ENCODE measurements at regions not wholly inside any gene's neighbourhood (a gene's known extent, or its start where the extent isn't known, plus 50 kb on each side); places are given as distances from the start of the nearest gene placed in this dataset.

DNA sequence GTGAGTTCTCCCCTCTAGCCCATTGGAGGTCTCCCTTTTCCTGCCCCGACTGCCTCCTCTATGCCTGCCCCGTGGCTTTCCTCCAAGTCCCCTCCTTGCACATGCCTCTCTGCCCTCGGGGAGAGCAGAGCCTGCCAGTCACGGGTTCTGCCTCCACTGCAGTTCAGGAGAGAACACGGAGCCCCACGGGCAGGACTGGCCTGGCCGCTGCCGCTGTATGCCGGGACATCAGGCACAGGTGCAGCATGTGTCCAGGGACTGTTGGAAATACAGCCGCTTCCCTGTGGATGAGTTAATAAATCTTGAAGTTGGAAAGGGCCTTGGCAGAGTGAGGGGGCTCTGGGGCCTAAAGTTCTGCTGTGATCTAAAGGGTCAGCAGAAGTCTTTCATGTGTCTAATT is 676.6 kb downstream of the MATN1 start (continued):
- no peak for TF ChIP-seq ZFP30 (CRISPR knock-in tag; IDR thresholded peaks at IDR 0.05)
- TF ChIP-seq ARNTL (CRISPR knock-in tag; IDR thresholded peaks at IDR 0.05; ENCODE audit: borderline replicate concordance, low read depth) = no peak
- no peak for TF ChIP-seq TOX (CRISPR knock-in tag; IDR thresholded peaks at IDR 0.05; ENCODE audit: borderline replicate concordance)
- no peak for TF ChIP-seq ZNF8 (CRISPR knock-in tag; IDR thresholded peaks at IDR 0.05)
- TF ChIP-seq, protein P1, sequence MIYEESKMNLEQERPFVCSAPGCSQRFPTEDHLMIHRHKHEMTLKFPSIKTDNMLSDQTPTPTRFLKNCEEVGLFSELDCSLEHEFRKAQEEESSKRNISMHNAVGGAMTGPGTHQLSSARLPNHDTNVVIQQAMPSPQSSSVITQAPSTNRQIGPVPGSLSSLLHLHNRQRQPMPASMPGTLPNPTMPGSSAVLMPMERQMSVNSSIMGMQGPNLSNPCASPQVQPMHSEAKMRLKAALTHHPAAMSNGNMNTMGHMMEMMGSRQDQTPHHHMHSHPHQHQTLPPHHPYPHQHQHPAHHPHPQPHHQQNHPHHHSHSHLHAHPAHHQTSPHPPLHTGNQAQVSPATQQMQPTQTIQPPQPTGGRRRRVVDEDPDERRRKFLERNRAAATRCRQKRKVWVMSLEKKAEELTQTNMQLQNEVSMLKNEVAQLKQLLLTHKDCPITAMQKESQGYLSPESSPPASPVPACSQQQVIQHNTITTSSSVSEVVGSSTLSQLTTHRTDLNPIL (CRISPR knock-in tag; IDR thresholded peaks at IDR 0.05; ENCODE audit: low read depth) = no peak
- no peak for TF ChIP-seq BACH2 (CRISPR knock-in tag; IDR thresholded peaks at IDR 0.05; ENCODE audit: borderline replicate concordance)
- no peak for TF ChIP-seq RARB (CRISPR knock-in tag; IDR thresholded peaks at IDR 0.05)
- no peak for TF ChIP-seq CSDC2 (CRISPR knock-in tag; IDR thresholded peaks at IDR 0.05)
- no peak for TF ChIP-seq ZNF70 (CRISPR knock-in tag; IDR thresholded peaks at IDR 0.05)

DNA sequence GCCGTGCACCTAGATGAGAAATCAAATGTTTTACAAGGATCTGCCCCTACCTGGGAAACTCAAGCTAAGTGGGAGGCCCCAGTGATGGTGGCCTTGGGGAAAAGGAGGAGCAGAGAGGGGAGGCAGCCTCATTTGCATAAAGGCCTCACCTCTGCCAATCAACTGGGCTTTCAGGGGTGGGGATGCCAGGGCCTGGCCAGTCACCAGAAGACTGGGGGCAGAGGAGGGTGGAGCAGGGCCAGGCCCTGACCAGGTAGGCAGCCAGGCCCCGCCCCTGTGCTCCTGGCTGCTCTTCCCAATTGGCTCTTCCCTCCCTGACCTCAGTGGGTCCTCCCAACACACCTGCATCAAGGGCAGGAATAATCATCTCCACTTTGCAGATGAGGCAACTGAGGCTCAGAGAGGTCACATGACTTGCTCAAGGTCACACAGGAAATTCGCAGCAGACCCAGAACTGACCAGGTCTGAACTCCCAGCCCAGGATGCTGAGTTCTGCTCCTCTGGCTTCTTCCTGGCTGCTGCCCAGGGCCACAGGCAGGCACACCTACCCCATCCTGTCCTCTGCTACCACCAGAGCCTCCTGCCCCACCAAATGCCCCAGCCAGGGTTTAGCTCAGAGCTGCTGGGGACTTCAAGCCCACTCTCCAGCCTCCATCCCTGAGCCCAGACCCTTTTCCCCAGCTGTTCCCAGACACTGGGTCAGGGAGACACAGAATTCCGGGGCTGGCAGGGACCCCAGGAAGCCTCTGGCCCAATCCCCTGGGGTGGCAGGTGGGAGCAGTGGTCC is 677.9 kb downstream of the MATN1 start:
- no peak for TF ChIP-seq ZNF565 (CRISPR knock-in tag; conservative IDR thresholded peaks at IDR 0.05; ENCODE audit: low read depth)
- TF ChIP-seq BACH2 (CRISPR knock-in tag; IDR thresholded peaks at IDR 0.05; ENCODE audit: borderline replicate concordance) = no peak
- TF ChIP-seq PPARA (CRISPR knock-in tag; IDR thresholded peaks at IDR 0.05; ENCODE audit: borderline replicate concordance) = no peak
- no peak for TF ChIP-seq CSDC2 (CRISPR knock-in tag; IDR thresholded peaks at IDR 0.05)
- TF ChIP-seq ZC3H10 (CRISPR knock-in tag; IDR thresholded peaks at IDR 0.05) = no peak
- no peak for TF ChIP-seq RARB (CRISPR knock-in tag; IDR thresholded peaks at IDR 0.05)
- TF ChIP-seq ZFP30 (CRISPR knock-in tag; IDR thresholded peaks at IDR 0.05) = no peak
- no peak for TF ChIP-seq ISL1 (CRISPR knock-in tag; IDR thresholded peaks at IDR 0.05)
- no peak for TF ChIP-seq ZNF8 (CRISPR knock-in tag; IDR thresholded peaks at IDR 0.05)
- no peak for TF ChIP-seq TOX (CRISPR knock-in tag; IDR thresholded peaks at IDR 0.05; ENCODE audit: borderline replicate concordance)
- TF ChIP-seq, protein P1 (CRISPR knock-in tag; IDR thresholded peaks at IDR 0.05; ENCODE audit: low read depth) = no peak
- TF ChIP-seq ZFP3 (CRISPR knock-in tag; IDR thresholded peaks at IDR 0.05) = no peak
- TF ChIP-seq, protein P2, sequence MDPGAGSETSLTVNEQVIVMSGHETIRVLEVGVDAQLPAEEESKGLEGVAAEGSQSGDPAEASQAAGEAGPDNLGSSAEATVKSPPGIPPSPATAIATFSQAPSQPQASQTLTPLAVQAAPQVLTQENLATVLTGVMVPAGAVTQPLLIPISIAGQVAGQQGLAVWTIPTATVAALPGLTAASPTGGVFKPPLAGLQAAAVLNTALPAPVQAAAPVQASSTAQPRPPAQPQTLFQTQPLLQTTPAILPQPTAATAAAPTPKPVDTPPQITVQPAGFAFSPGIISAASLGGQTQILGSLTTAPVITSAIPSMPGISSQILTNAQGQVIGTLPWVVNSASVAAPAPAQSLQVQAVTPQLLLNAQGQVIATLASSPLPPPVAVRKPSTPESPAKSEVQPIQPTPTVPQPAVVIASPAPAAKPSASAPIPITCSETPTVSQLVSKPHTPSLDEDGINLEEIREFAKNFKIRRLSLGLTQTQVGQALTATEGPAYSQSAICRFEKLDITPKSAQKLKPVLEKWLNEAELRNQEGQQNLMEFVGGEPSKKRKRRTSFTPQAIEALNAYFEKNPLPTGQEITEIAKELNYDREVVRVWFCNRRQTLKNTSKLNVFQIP (CRISPR knock-in tag; IDR thresholded peaks at IDR 0.05; ENCODE audit: borderline replicate concordance, low read depth) = no peak
- no peak for TF ChIP-seq ESRRG (CRISPR knock-in tag; IDR thresholded peaks at IDR 0.05)
- TF ChIP-seq, protein P3, sequence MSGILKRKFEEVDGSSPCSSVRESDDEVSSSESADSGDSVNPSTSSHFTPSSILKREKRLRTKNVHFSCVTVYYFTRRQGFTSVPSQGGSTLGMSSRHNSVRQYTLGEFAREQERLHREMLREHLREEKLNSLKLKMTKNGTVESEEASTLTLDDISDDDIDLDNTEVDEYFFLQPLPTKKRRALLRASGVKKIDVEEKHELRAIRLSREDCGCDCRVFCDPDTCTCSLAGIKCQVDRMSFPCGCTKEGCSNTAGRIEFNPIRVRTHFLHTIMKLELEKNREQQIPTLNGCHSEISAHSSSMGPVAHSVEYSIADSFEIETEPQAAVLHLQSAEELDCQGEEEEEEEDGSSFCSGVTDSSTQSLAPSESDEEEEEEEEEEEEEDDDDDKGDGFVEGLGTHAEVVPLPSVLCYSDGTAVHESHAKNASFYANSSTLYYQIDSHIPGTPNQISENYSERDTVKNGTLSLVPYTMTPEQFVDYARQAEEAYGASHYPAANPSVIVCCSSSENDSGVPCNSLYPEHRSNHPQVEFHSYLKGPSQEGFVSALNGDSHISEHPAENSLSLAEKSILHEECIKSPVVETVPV (CRISPR knock-in tag; IDR thresholded peaks at IDR 0.05) = no peak
- no peak for TF ChIP-seq GLIS3 (CRISPR knock-in tag; IDR thresholded peaks at IDR 0.05)
- TF ChIP-seq, protein P4, sequence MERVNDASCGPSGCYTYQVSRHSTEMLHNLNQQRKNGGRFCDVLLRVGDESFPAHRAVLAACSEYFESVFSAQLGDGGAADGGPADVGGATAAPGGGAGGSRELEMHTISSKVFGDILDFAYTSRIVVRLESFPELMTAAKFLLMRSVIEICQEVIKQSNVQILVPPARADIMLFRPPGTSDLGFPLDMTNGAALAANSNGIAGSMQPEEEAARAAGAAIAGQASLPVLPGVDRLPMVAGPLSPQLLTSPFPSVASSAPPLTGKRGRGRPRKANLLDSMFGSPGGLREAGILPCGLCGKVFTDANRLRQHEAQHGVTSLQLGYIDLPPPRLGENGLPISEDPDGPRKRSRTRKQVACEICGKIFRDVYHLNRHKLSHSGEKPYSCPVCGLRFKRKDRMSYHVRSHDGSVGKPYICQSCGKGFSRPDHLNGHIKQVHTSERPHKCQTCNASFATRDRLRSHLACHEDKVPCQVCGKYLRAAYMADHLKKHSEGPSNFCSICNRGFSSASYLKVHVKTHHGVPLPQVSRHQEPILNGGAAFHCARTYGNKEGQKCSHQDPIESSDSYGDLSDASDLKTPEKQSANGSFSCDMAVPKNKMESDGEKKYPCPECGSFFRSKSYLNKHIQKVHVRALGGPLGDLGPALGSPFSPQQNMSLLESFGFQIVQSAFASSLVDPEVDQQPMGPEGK (CRISPR knock-in tag; IDR thresholded peaks at IDR 0.05; ENCODE audit: borderline replicate concordance) = no peak
- no peak for TF ChIP-seq TCF4 (CRISPR knock-in tag; IDR thresholded peaks at IDR 0.05; ENCODE audit: borderline replicate concordance)
- TF ChIP-seq SNAI2 (CRISPR knock-in tag; IDR thresholded peaks at IDR 0.05) = no peak
- TF ChIP-seq, protein P5, sequence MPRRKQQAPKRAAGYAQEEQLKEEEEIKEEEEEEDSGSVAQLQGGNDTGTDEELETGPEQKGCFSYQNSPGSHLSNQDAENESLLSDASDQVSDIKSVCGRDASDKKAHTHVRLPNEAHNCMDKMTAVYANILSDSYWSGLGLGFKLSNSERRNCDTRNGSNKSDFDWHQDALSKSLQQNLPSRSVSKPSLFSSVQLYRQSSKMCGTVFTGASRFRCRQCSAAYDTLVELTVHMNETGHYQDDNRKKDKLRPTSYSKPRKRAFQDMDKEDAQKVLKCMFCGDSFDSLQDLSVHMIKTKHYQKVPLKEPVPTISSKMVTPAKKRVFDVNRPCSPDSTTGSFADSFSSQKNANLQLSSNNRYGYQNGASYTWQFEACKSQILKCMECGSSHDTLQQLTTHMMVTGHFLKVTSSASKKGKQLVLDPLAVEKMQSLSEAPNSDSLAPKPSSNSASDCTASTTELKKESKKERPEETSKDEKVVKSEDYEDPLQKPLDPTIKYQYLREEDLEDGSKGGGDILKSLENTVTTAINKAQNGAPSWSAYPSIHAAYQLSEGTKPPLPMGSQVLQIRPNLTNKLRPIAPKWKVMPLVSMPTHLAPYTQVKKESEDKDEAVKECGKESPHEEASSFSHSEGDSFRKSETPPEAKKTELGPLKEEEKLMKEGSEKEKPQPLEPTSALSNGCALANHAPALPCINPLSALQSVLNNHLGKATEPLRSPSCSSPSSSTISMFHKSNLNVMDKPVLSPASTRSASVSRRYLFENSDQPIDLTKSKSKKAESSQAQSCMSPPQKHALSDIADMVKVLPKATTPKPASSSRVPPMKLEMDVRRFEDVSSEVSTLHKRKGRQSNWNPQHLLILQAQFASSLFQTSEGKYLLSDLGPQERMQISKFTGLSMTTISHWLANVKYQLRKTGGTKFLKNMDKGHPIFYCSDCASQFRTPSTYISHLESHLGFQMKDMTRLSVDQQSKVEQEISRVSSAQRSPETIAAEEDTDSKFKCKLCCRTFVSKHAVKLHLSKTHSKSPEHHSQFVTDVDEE (CRISPR knock-in tag; IDR thresholded peaks at IDR 0.05) = no peak
- no peak for ATAC-seq
